Peyer's patch (tissue), 4 donors: ENCODE measurements at regions not wholly inside any gene's neighbourhood (a gene's known extent, or its start where the extent isn't known, plus 50 kb on each side); places are given as distances from the start of the nearest gene placed in this dataset.

Experiments
- DNase-seq, 3 donors: peaks; one replicate each; pipeline ENCODE4 v3.0.0-alpha.2; 2017 to 2019
- H3K27ac ChIP-seq, 4 donors: fragments of 200-600 bp; sonication (generic); one replicate each; pipeline ENCODE4 v1.5.1; 2016 to 2019
- H3K27me3 ChIP-seq, 2 donors: fragments of 200-600 bp; sonication (generic); one replicate each; pipeline ENCODE4 v1.5.1; 2019
- H3K36me3 ChIP-seq, 3 donors: fragments of 200-600 bp; sonication (generic); one replicate each; pipeline ENCODE4 v1.5.1; 2016 to 2019
- H3K4me1 ChIP-seq, 4 donors: fragments of 200-600 bp; sonication (generic); one replicate each; pipeline ENCODE4 v1.5.1; 2016 to 2019
- H3K4me3 ChIP-seq, 4 donors: fragments of 200-600 bp; sonication (generic); 1 replicate in 3 of 4; 2 replicates in 1 of 4; pipeline ENCODE4 v1.5.1; 2016 to 2019; ENCODE audit warnings: mild to moderate bottlenecking in 1 of 4
- H3K9me3 ChIP-seq, 4 donors: fragments of 200-600 bp; sonication (generic); one replicate each; pipeline ENCODE4 v1.5.1; 2016 to 2019; ENCODE audit warnings: mild to moderate bottlenecking in 1 of 4
- CTCF ChIP-seq, 6 experiments: fragments of 450-650 bp in 4 of 6; fragments of 200-600 bp in 2 of 6; sonication (generic) in 1 of 6; IDR thresholded peaks; one replicate each; pipeline ENCODE4 v1.5.1; 2017 to 2019; ENCODE audit warnings: antibody characterized with exemption in 6 of 6, mild to moderate bottlenecking in 3 of 6, moderate library complexity in 1 of 6
- POLR2A ChIP-seq, 2 donors: fragments of 450-650 bp; IDR thresholded peaks; one replicate each; pipeline ENCODE4 v1.5.1; 2017; ENCODE audit warnings: antibody characterized with exemption in 2 of 2, mild to moderate bottlenecking in 2 of 2, moderate library complexity in 2 of 2

GRCh38 chr6:121590916-121591315, 155.5 kb downstream of the GJA1 start:
- TF ChIP-seq CTCF (IDR thresholded peaks at IDR 0.05) (no peak), POLR2A (IDR thresholded peaks at IDR 0.05) (no peak)
- Histone ChIP-seq H3K4me3 (no peak overlapping the region), H3K4me1 (no peaks in the 10 kb centered on the region), H3K27ac (no peak overlapping the region), H3K9me3 (no peaks in the 10 kb centered on the region), H3K27me3 (no peaks in the 10 kb centered on the region), H3K36me3 (no peaks in the 10 kb centered on the region)
- no peak for DNase-seq

- Histone ChIP-seq H3K4me1 (no peaks in the 10 kb centered on the region), H3K9me3 (no peaks in the 10 kb centered on the region), H3K27me3 (no peaks in the 10 kb centered on the region), H3K36me3 (no peaks in the 10 kb centered on the region), H3K27ac (no peak overlapping the region), H3K4me3 (no peak overlapping the region)
- DNase-seq: no peak
- TF ChIP-seq CTCF (IDR thresholded peaks at IDR 0.05) (no peak), POLR2A (IDR thresholded peaks at IDR 0.05) (no peak)
Measured at GRCh38 chr6:121592261-121592935, 157.0 kb downstream of the GJA1 start.

GRCh38 chr6:121593011-121593641, 157.7 kb downstream of the GJA1 start:
- Histone ChIP-seq H3K4me1 (no peaks in the 10 kb centered on the region), H3K9me3 (no peaks in the 10 kb centered on the region), H3K27ac (peak overlapping the region in 1 of 4 donors; percentile 55), H3K36me3 (no peaks in the 10 kb centered on the region), H3K4me3 (no peak overlapping the region), H3K27me3 (no peaks in the 10 kb centered on the region)
- TF ChIP-seq POLR2A (IDR thresholded peaks at IDR 0.05): no peak
- no peak for TF ChIP-seq CTCF (IDR thresholded peaks at IDR 0.05)
- no peak for DNase-seq

- Histone ChIP-seq H3K4me3 (no peak overlapping the region), H3K9me3 (no peaks in the 10 kb centered on the region), H3K27me3 (no peaks in the 10 kb centered on the region), H3K4me1 (no peaks in the 10 kb centered on the region), H3K36me3 (no peaks in the 10 kb centered on the region), H3K27ac (peak overlapping the region in 1 of 4 donors; percentile 55)
- no peak for DNase-seq
- TF ChIP-seq CTCF (IDR thresholded peaks at IDR 0.05) (no peak), POLR2A (IDR thresholded peaks at IDR 0.05) (no peak)
Measured at GRCh38 chr6:121594053-121594452, 158.6 kb downstream of the GJA1 start.

GRCh38 chr6:121595646-121596045, 160.2 kb downstream of the GJA1 start:
- Histone ChIP-seq H3K27ac (no peak overlapping the region), H3K36me3 (no peaks in the 10 kb centered on the region), H3K9me3 (no peaks in the 10 kb centered on the region), H3K27me3 (no peaks in the 10 kb centered on the region), H3K4me3 (no peak overlapping the region), H3K4me1 (no peaks in the 10 kb centered on the region)
- no peak for TF ChIP-seq POLR2A (IDR thresholded peaks at IDR 0.05)
- TF ChIP-seq CTCF (IDR thresholded peaks at IDR 0.05): no peak
- DNase-seq: no peak
